Neural crest cell (in vitro differentiated cells): ENCODE measurements at regions not wholly inside any gene's neighbourhood (a gene's known extent, or its start where the extent isn't known, plus 50 kb on each side); places are given as distances from the start of the nearest gene placed in this dataset.

Source experiments
- DNase-seq: peaks from one replicate; pipeline ENCODE4 v3.0.0; 2021; ENCODE audit warnings: low read depth, mixed read lengths, low spot score
- H3K27ac Mint-ChIP-seq: one replicate; pipeline ENCODE4 v1.8.0; 2021; ENCODE audit warnings: mild to moderate bottlenecking, mixed read lengths; ENCODE audit not compliant: unreplicated experiment
- H3K27me3 Mint-ChIP-seq: 2 replicates; pipeline ENCODE4 v1.8.0; 2021; ENCODE audit warnings: low read depth, mild to moderate bottlenecking, mixed read lengths
- H3K36me3 Mint-ChIP-seq: 2 replicates; pipeline ENCODE4 v1.8.0; 2021; ENCODE audit warnings: low read depth, mild to moderate bottlenecking, mixed read lengths
- H3K4me1 Mint-ChIP-seq: 2 replicates; pipeline ENCODE4 v1.8.0; 2021; ENCODE audit warnings: mixed read lengths
- H3K4me3 Mint-ChIP-seq: one replicate; pipeline ENCODE4 v1.8.0; 2021; ENCODE audit warnings: mild to moderate bottlenecking, mixed read lengths
- H3K9me3 Mint-ChIP-seq: 2 replicates; pipeline ENCODE4 v1.8.0; 2021; ENCODE audit warnings: mixed read lengths
- CTCF ChIP-seq: fragments of 200-600 bp; sonication (generic); conservative IDR thresholded peaks from 2 replicates; pipeline ENCODE4 v1.5.0; 2021; ENCODE audit warnings: antibody characterized with exemption, mild to moderate bottlenecking

- no peak overlapping the region for H3K4me3 Mint-ChIP-seq
- H3K9me3 Mint-ChIP-seq: no peaks in the 10 kb centered on the region
- H3K27me3 Mint-ChIP-seq: no peaks in the 10 kb centered on the region
- TF ChIP-seq CTCF: no peak
- DNase-seq: no peak
- H3K36me3 Mint-ChIP-seq: no peaks in the 10 kb centered on the region
- no peak overlapping the region for H3K27ac Mint-ChIP-seq
- H3K4me1 Mint-ChIP-seq: no peaks in the 10 kb centered on the region
These were observed 151.8 kb upstream of the CADM2 start for GRCh38 chr3:84806958-84807357.

- DNase-seq: no peak
- H3K27ac Mint-ChIP-seq: no peak overlapping the region
- no peaks in the 10 kb centered on the region for H3K36me3 Mint-ChIP-seq
- no peaks in the 10 kb centered on the region for H3K27me3 Mint-ChIP-seq
- H3K4me3 Mint-ChIP-seq: no peak overlapping the region
- H3K4me1 Mint-ChIP-seq: no peaks in the 10 kb centered on the region
- H3K9me3 Mint-ChIP-seq: peaks cover 14% of the 10 kb centered on the region
- no peak for TF ChIP-seq CTCF
These were observed 138.7 kb upstream of the CADM2 start for GRCh38 chr3:84820126-84820525.

- Mint-ChIP-seq H3K9me3 (peaks cover 14% of the 10 kb centered on the region), H3K4me3 (no peak overlapping the region), H3K36me3 (no peaks in the 10 kb centered on the region), H3K27ac (no peak overlapping the region), H3K4me1 (no peaks in the 10 kb centered on the region), H3K27me3 (no peaks in the 10 kb centered on the region)
- no peak for TF ChIP-seq CTCF
- no peak for DNase-seq
These were observed 137.9 kb upstream of the CADM2 start for GRCh38 chr3:84820906-84821305.

- H3K4me3 Mint-ChIP-seq: no peak overlapping the region
- peak; percentile 30 for TF ChIP-seq CTCF
- no peaks in the 10 kb centered on the region for H3K9me3 Mint-ChIP-seq
- H3K4me1 Mint-ChIP-seq: no peaks in the 10 kb centered on the region
- no peak for DNase-seq
- H3K36me3 Mint-ChIP-seq: no peaks in the 10 kb centered on the region
- H3K27ac Mint-ChIP-seq: no peak overlapping the region
- H3K27me3 Mint-ChIP-seq: no peaks in the 10 kb centered on the region
These were observed 133.0 kb upstream of the CADM2 start for GRCh38 chr3:84825817-84826216.

- Mint-ChIP-seq H3K4me3 (no peak overlapping the region), H3K36me3 (no peaks in the 10 kb centered on the region), H3K9me3 (no peaks in the 10 kb centered on the region), H3K4me1 (no peaks in the 10 kb centered on the region), H3K27me3 (no peaks in the 10 kb centered on the region), H3K27ac (no peak overlapping the region)
- no peak for DNase-seq
- TF ChIP-seq CTCF: no peak
These were observed 128.3 kb upstream of the CADM2 start for GRCh38 chr3:84830476-84830875.

- Mint-ChIP-seq H3K4me3 (no peak overlapping the region), H3K27ac (no peak overlapping the region), H3K9me3 (no peaks in the 10 kb centered on the region), H3K36me3 (no peaks in the 10 kb centered on the region), H3K27me3 (no peaks in the 10 kb centered on the region), H3K4me1 (no peaks in the 10 kb centered on the region)
- DNase-seq: no peak
- no peak for TF ChIP-seq CTCF
These were observed 123.4 kb upstream of the CADM2 start for GRCh38 chr3:84835366-84835765.
